Mesenchymal stem cell (in vitro differentiated cells and primary cell): ENCODE measurements at regions not wholly inside any gene's neighbourhood (a gene's known extent, or its start where the extent isn't known, plus 50 kb on each side); places are given as distances from the start of the nearest gene placed in this dataset.

Experiments
- DNase-seq: peaks from one replicate; pipeline ENCODE4 v3.0.0-alpha.2; 2013
- H2AFZ ChIP-seq: one replicate; pipeline ENCODE4 v1.6.1; 2013; ENCODE audit warnings: low read depth, mild to moderate bottlenecking, control low read depth, inconsistent platforms, low read length, moderate library complexity
- H2AK5ac ChIP-seq: 2 replicates; pipeline ENCODE4 v1.6.1; 2013; ENCODE audit warnings: low read length, moderate library complexity, mild to moderate bottlenecking, inconsistent platforms; ENCODE audit not compliant: severe bottlenecking
- H2BK120ac ChIP-seq: one replicate; pipeline ENCODE4 v1.6.1; 2013; ENCODE audit warnings: low read depth, mild to moderate bottlenecking, inconsistent platforms, low read length, moderate library complexity
- H2BK12ac ChIP-seq, 2 experiments: one replicate each; pipeline ENCODE4 v1.6.1; 2013; ENCODE audit warnings: inconsistent platforms in 2 of 2, low read length in 2 of 2, mild to moderate bottlenecking in 2 of 2, moderate library complexity in 2 of 2, control low read depth in 1 of 2
- H2BK15ac ChIP-seq: one replicate; pipeline ENCODE4 v1.6.1; 2013; ENCODE audit warnings: mild to moderate bottlenecking, low read depth, inconsistent platforms; ENCODE audit not compliant: poor library complexity, severe bottlenecking
- H2BK5ac ChIP-seq: 2 replicates; pipeline ENCODE4 v1.6.1; 2013; ENCODE audit warnings: low read depth, mild to moderate bottlenecking, low read length, control low read depth, inconsistent platforms; ENCODE audit not compliant: poor library complexity, severe bottlenecking
- H3K14ac ChIP-seq, 2 experiments: one replicate each; pipeline ENCODE4 v1.6.1; 2013; ENCODE audit warnings: inconsistent platforms in 2 of 2, low read length in 2 of 2, control low read depth in 1 of 2, mild to moderate bottlenecking in 1 of 2, moderate library complexity in 1 of 2
- H3K18ac ChIP-seq, 2 experiments: one replicate each; pipeline ENCODE4 v1.6.1; 2013; ENCODE audit warnings: inconsistent platforms in 2 of 2, low read length in 2 of 2, control low read depth in 1 of 2, low read depth in 1 of 2, mild to moderate bottlenecking in 1 of 2
- H3K23ac ChIP-seq, 2 experiments: one replicate each; pipeline ENCODE4 v1.6.1; 2013; ENCODE audit warnings: inconsistent platforms in 2 of 2, low read length in 2 of 2, mild to moderate bottlenecking in 2 of 2, moderate library complexity in 2 of 2, control low read depth in 1 of 2
- H3K27ac ChIP-seq: 2 replicates; pipeline ENCODE4 v1.5.1; 2013; ENCODE audit warnings: mild to moderate bottlenecking, moderate library complexity, low read length, control low read depth, inconsistent platforms; ENCODE audit not compliant: poor library complexity, severe bottlenecking
- H3K27me3 ChIP-seq, 2 experiments: 2 replicates each; pipeline versions ENCODE4 v1.6.1 to v1.7.0; 2013; ENCODE audit warnings: low read length in 2 of 2, mild to moderate bottlenecking in 2 of 2, moderate library complexity in 2 of 2, control low read depth in 1 of 2, inconsistent platforms in 1 of 2; ENCODE audit not compliant: control insufficient read depth in 1 of 2, insufficient read depth in 1 of 2
- H3K36me3 ChIP-seq, 2 experiments: 2 replicates each; pipeline versions ENCODE4 v1.6.1 to v1.7.0; 2013; ENCODE audit warnings: low read length in 2 of 2, control low read depth in 1 of 2, inconsistent platforms in 1 of 2, low read depth in 1 of 2, mild to moderate bottlenecking in 1 of 2; ENCODE audit not compliant: insufficient read depth in 2 of 2, control insufficient read depth in 1 of 2
- H3K4ac ChIP-seq, 2 experiments: one replicate each; pipeline ENCODE4 v1.6.1; 2013; ENCODE audit warnings: inconsistent platforms in 2 of 2, low read length in 2 of 2, mild to moderate bottlenecking in 2 of 2, moderate library complexity in 2 of 2, control low read depth in 1 of 2, low read depth in 1 of 2
- H3K4me1 ChIP-seq: 2 replicates; pipeline ENCODE4 v1.6.1; 2013; ENCODE audit warnings: low read depth, low read length, control low read depth; ENCODE audit not compliant: control insufficient read depth, insufficient read depth
- H3K4me2 ChIP-seq: 2 replicates; pipeline ENCODE4 v1.6.1; 2013; ENCODE audit warnings: low read length, mild to moderate bottlenecking, inconsistent platforms; ENCODE audit not compliant: poor library complexity, severe bottlenecking
- H3K4me3 ChIP-seq, 2 experiments: 2 replicates each; pipeline versions ENCODE4 v1.5.1 to v1.7.0; 2013; ENCODE audit warnings: low read length in 2 of 2, mild to moderate bottlenecking in 2 of 2, control low read depth in 1 of 2, low read depth in 1 of 2; ENCODE audit not compliant: insufficient read depth in 1 of 2
- H3K79me1 ChIP-seq: replicated peaks from 2 replicates; pipeline ENCODE4 v1.6.1; 2013; ENCODE audit warnings: mild to moderate bottlenecking, control low read depth, low read length, inconsistent platforms; ENCODE audit not compliant: poor library complexity, severe bottlenecking
- H3K9ac ChIP-seq: 2 replicates; pipeline ENCODE4 v1.7.0; 2013; ENCODE audit warnings: mild to moderate bottlenecking, low read length, moderate library complexity
- H3K9me3 ChIP-seq: 2 replicates; pipeline ENCODE4 v1.7.0; 2013; ENCODE audit warnings: mild to moderate bottlenecking, low read length; ENCODE audit not compliant: control insufficient read depth
- H4K8ac ChIP-seq: one replicate; pipeline ENCODE4 v1.6.1; 2013; ENCODE audit warnings: inconsistent platforms, mild to moderate bottlenecking, low read length, moderate library complexity
- H4K91ac ChIP-seq: one replicate; pipeline ENCODE4 v1.6.1; 2013; ENCODE audit warnings: mild to moderate bottlenecking, low read length, inconsistent platforms
- WGBS: methylation state at CpG from one replicate; pipeline ENCODE4 v1.1.7; 2013; ENCODE audit warnings: mixed read lengths; 5-methylcytosine and 5-hydroxymethylcytosine counted together

DNA sequence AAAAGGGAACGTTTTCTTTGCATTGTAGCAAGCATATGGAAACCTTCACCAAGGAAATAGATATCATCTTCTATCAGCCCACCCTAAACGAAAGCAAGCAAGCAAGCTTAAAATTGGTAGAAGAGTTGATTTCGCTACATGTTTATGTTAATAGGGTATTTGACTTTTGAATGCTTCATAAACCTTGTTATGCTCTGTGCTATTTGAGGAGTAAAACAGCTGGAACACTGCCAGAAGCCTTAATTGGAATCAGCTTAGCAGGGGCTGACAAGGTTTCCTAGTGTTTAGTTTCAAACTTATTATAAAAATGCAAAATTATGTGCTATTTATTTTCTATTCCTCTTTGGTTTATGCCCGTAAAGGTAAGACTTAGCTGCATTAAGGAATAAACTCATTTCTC lies 70.6 kb upstream of the LINC00305 start:
- Histone ChIP-seq H3K4ac (no peak overlapping the region), H4K91ac (no peak overlapping the region), H2BK5ac (no peak overlapping the region), H2AK5ac (no peak overlapping the region), H3K36me3 (no peaks in the 10 kb centered on the region), H3K9me3 (no peaks in the 10 kb centered on the region), H3K23ac (no peak overlapping the region), H4K8ac (no peak overlapping the region), H2BK120ac (no peak overlapping the region), H3K4me3 (no peak overlapping the region), H3K27me3 (no peaks in the 10 kb centered on the region), H3K4me2 (no peak overlapping the region), H3K18ac (no peak overlapping the region), H3K9ac (no peak overlapping the region), H2BK15ac (no peak overlapping the region), H3K14ac (no peak overlapping the region), H3K27ac (no peak overlapping the region), H3K4me1 (no peaks in the 10 kb centered on the region), H2BK12ac (no peak overlapping the region), H2AFZ (no peak overlapping the region), H3K79me1 (no peaks in the 10 kb centered on the region)
- no peak for DNase-seq
- WGBS = 90% methylated on average over 3 of the region's 4 CpGs

GRCh38 chr18:64210401-64210949 lies 61.6 kb upstream of the LINC00305 start:
- H4K91ac ChIP-seq = no peak overlapping the region
- H3K4me3 ChIP-seq = no peak overlapping the region
- H3K4me1 ChIP-seq = no peaks in the 10 kb centered on the region
- no peak overlapping the region for H2AK5ac ChIP-seq
- no peak overlapping the region for H2AFZ ChIP-seq
- H3K4me2 ChIP-seq = no peak overlapping the region
- no peak overlapping the region for H3K23ac ChIP-seq
- no peaks in the 10 kb centered on the region for H3K9me3 ChIP-seq
- no peak for DNase-seq
- H2BK120ac ChIP-seq = no peak overlapping the region
- no peaks in the 10 kb centered on the region for H3K27me3 ChIP-seq
- 71% methylated on average over 5 of the region's 5 CpGs for WGBS
- no peak overlapping the region for H3K14ac ChIP-seq
- no peaks in the 10 kb centered on the region for H3K79me1 ChIP-seq
- no peak overlapping the region for H4K8ac ChIP-seq
- no peak overlapping the region for H3K9ac ChIP-seq
- no peak overlapping the region for H3K4ac ChIP-seq
- H3K18ac ChIP-seq = no peak overlapping the region
- no peak overlapping the region for H3K27ac ChIP-seq
- H2BK5ac ChIP-seq = no peak overlapping the region
- no peaks in the 10 kb centered on the region for H3K36me3 ChIP-seq
- no peak overlapping the region for H2BK15ac ChIP-seq
- no peak overlapping the region for H2BK12ac ChIP-seq

DNA sequence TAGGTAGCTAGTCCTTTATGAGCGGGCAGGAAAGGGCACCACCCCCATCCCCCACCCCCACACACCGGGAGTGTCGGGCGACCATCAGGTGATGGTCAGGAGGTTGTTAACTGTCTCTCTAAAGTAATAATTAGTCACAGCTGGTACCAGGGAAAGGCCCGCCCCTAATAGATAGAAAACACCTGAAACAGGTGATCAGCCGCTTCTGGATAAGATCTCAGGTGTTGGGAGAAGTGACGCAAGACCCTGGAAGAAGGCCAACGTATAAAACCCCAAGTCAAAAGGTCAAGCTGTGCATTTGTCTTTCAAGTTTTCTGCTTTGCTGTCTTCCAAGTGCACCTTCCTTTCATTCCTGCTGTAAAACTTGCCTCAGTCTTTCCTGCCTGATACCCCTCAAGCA lies 59.6 kb upstream of the LINC00305 start:
- Histone ChIP-seq H3K27me3 (no peaks in the 10 kb centered on the region), H3K23ac (no peak overlapping the region), H2BK12ac (no peak overlapping the region), H4K91ac (no peak overlapping the region), H3K14ac (no peak overlapping the region), H2BK15ac (no peak overlapping the region), H3K79me1 (no peaks in the 10 kb centered on the region), H4K8ac (no peak overlapping the region), H2AK5ac (no peak overlapping the region), H3K4me2 (no peak overlapping the region), H3K18ac (no peak overlapping the region), H3K36me3 (no peaks in the 10 kb centered on the region), H3K4ac (no peak overlapping the region), H3K9me3 (no peaks in the 10 kb centered on the region), H2BK120ac (no peak overlapping the region), H2AFZ (no peak overlapping the region), H3K9ac (no peak overlapping the region), H3K27ac (no peak overlapping the region), H3K4me3 (no peak overlapping the region), H3K4me1 (no peaks in the 10 kb centered on the region), H2BK5ac (no peak overlapping the region)
- 86% methylated on average over 6 of the region's 8 CpGs for WGBS
- DNase-seq = no peak

GRCh38 chr18:64207820-64208219 lies 58.9 kb upstream of the LINC00305 start:
- H4K91ac ChIP-seq = no peak overlapping the region
- no peak for DNase-seq
- no peak overlapping the region for H4K8ac ChIP-seq
- H2BK12ac ChIP-seq = no peak overlapping the region
- H2AK5ac ChIP-seq = no peak overlapping the region
- H3K4me2 ChIP-seq = no peak overlapping the region
- no peak overlapping the region for H3K4ac ChIP-seq
- no peaks in the 10 kb centered on the region for H3K27me3 ChIP-seq
- H2AFZ ChIP-seq = no peak overlapping the region
- WGBS = 87% methylated on average over 4 of the region's 5 CpGs
- H3K9ac ChIP-seq = no peak overlapping the region
- no peak overlapping the region for H2BK15ac ChIP-seq
- peak overlapping the region in 1 of 2 experiments; percentile 49 for H3K4me3 ChIP-seq
- no peaks in the 10 kb centered on the region for H3K36me3 ChIP-seq
- no peaks in the 10 kb centered on the region for H3K9me3 ChIP-seq
- H3K14ac ChIP-seq = no peak overlapping the region
- no peak overlapping the region for H3K27ac ChIP-seq
- H3K23ac ChIP-seq = no peak overlapping the region
- no peak overlapping the region for H3K18ac ChIP-seq
- no peaks in the 10 kb centered on the region for H3K79me1 ChIP-seq
- H2BK120ac ChIP-seq = no peak overlapping the region
- H2BK5ac ChIP-seq = no peak overlapping the region
- H3K4me1 ChIP-seq = no peaks in the 10 kb centered on the region
